WERI-Rb-1 (cell line): ENCODE measurements at regions not wholly inside any gene's neighbourhood (a gene's known extent, or its start where the extent isn't known, plus 50 kb on each side); places are given as distances from the start of the nearest gene placed in this dataset.

Experiments used
- DNase-seq: peaks from one replicate; pipeline ENCODE4 v3.0.0-alpha.2; 2020
- H3K27ac ChIP-seq: fragments of 250-450 bp; sonication (Bioruptor Pico); 2 replicates; pipeline ENCODE4 v1.5.1; 2020; ENCODE audit warnings: mild to moderate bottlenecking, moderate library complexity
- H3K27me3 ChIP-seq: fragments of 250-450 bp; sonication (Bioruptor Pico); 2 replicates; pipeline ENCODE4 v1.5.1; 2021; ENCODE audit warnings: mild to moderate bottlenecking, low read depth, moderate library complexity; ENCODE audit not compliant: insufficient read depth, severe bottlenecking
- H3K36me3 ChIP-seq: fragments of 250-450 bp; sonication (Bioruptor Pico); 2 replicates; pipeline ENCODE4 v1.5.1; 2020; ENCODE audit warnings: mild to moderate bottlenecking, moderate library complexity
- H3K4me3 ChIP-seq: 2 replicates; pipeline ENCODE4 v1.5.1; 2011; ENCODE audit warnings: low read depth, mild to moderate bottlenecking, control low read depth, low read length
- H3K9me3 ChIP-seq: fragments of 250-450 bp; sonication (Bioruptor Pico); 2 replicates; pipeline ENCODE4 v1.5.1; 2021; ENCODE audit warnings: mild to moderate bottlenecking, moderate library complexity; ENCODE audit not compliant: severe bottlenecking
- CTCF ChIP-seq: IDR thresholded peaks from 2 replicates; pipeline ENCODE4 v1.5.1; 2011; ENCODE audit warnings: low read depth, mild to moderate bottlenecking, control low read depth, inconsistent platforms, low read length

GRCh38 chr2:6516674-6517073 lies 349.0 kb downstream of the CMPK2 start:
- H3K36me3 ChIP-seq, result no peaks in the 10 kb centered on the region
- H3K9me3 ChIP-seq, result peaks cover 4% of the 10 kb centered on the region
- TF ChIP-seq CTCF, result no peak
- no peak overlapping the region for H3K4me3 ChIP-seq
- H3K27me3 ChIP-seq, result no peaks in the 10 kb centered on the region
- H3K27ac ChIP-seq, result no peak overlapping the region
- DNase-seq, result no peak

GRCh38 chr2:6518361-6518760 lies 347.3 kb downstream of the CMPK2 start:
- no peak for TF ChIP-seq CTCF
- Histone ChIP-seq H3K9me3 (peaks cover 4% of the 10 kb centered on the region), H3K4me3 (no peak overlapping the region), H3K36me3 (no peaks in the 10 kb centered on the region), H3K27me3 (no peaks in the 10 kb centered on the region), H3K27ac (no peak overlapping the region)
- DNase-seq, result no peak

GRCh38 chr2:6523476-6523875 lies 342.2 kb downstream of the CMPK2 start:
- TF ChIP-seq CTCF, result no peak
- DNase-seq, result peak; percentile 70
- Histone ChIP-seq H3K4me3 (peak overlapping the region; percentile 16), H3K27ac (peak overlapping the region; percentile 97), H3K9me3 (peaks cover 3% of the 10 kb centered on the region), H3K27me3 (no peaks in the 10 kb centered on the region), H3K36me3 (no peaks in the 10 kb centered on the region)

GRCh38 chr2:6524691-6525474 lies 340.8 kb downstream of the CMPK2 start:
- peak overlapping the region; percentile 30 for H3K4me3 ChIP-seq
- H3K27me3 ChIP-seq, result no peaks in the 10 kb centered on the region
- peak; percentile 83 for DNase-seq
- H3K36me3 ChIP-seq, result no peaks in the 10 kb centered on the region
- no peaks in the 10 kb centered on the region for H3K9me3 ChIP-seq
- TF ChIP-seq CTCF, result no peak
- H3K27ac ChIP-seq, result peak overlapping the region; percentile 97

- H3K36me3 ChIP-seq, result no peaks in the 10 kb centered on the region
- peak; percentile 88 for DNase-seq
- H3K27ac ChIP-seq, result peak overlapping the region; percentile 97
- no peaks in the 10 kb centered on the region for H3K27me3 ChIP-seq
- no peaks in the 10 kb centered on the region for H3K9me3 ChIP-seq
- peak overlapping the region; percentile 30 for H3K4me3 ChIP-seq
- TF ChIP-seq CTCF, result no peak
Measured at GRCh38 chr2:6525475-6525964, 340.2 kb downstream of the CMPK2 start.
